ENCODE measurements at regions not wholly inside any gene's neighbourhood (a gene's known extent, or its start where the extent isn't known, plus 50 kb on each side); places are given as distances from the start of the nearest gene placed in this dataset.

- Histone ChIP-seq H3K4me3 (replicated peaks; ENCODE audit: low read depth, low read length) (no peak overlapping the region), H3K27me3 (replicated peaks; ENCODE audit: control insufficient read depth, insufficient read depth, low read length) (no peaks in the 10 kb centered on the region), H3K36me3 (ENCODE audit: control insufficient read depth, insufficient read depth, low read length) (no peaks in the 10 kb centered on the region)
- TF ChIP-seq CTCF (IDR thresholded peaks at IDR 0.05; ENCODE audit: insufficient read depth, low read length, poor library complexity, severe bottlenecking) = no peak
- DNase-seq (ENCODE audit: extremely low read depth, insufficient read length) = no peak
These were observed 55.9 kb upstream of the LAPTM4A start for GRCh38 chr2:20107352-20107751.

- no peaks in the 10 kb centered on the region for H3K27me3 ChIP-seq (replicated peaks; ENCODE audit: control insufficient read depth, insufficient read depth, low read length)
- TF ChIP-seq CTCF (IDR thresholded peaks at IDR 0.05; ENCODE audit: insufficient read depth, low read length, poor library complexity, severe bottlenecking) = no peak
- H3K4me3 ChIP-seq (replicated peaks; ENCODE audit: low read depth, low read length) = no peak overlapping the region
- no peaks in the 10 kb centered on the region for H3K36me3 ChIP-seq (ENCODE audit: control insufficient read depth, insufficient read depth, low read length)
- no peak for DNase-seq (ENCODE audit: extremely low read depth, insufficient read length)
These were observed 55.3 kb upstream of the LAPTM4A start for GRCh38 chr2:20106746-20107145.

- TF ChIP-seq CTCF (IDR thresholded peaks at IDR 0.05; ENCODE audit: insufficient read depth, low read length, poor library complexity, severe bottlenecking) = no peak
- Histone ChIP-seq H3K27me3 (replicated peaks; ENCODE audit: control insufficient read depth, insufficient read depth, low read length) (no peaks in the 10 kb centered on the region), H3K36me3 (ENCODE audit: control insufficient read depth, insufficient read depth, low read length) (no peaks in the 10 kb centered on the region), H3K4me3 (replicated peaks; ENCODE audit: low read depth, low read length) (no peak overlapping the region)
- no peak for DNase-seq (ENCODE audit: extremely low read depth, insufficient read length)
These were observed 53.6 kb upstream of the LAPTM4A start for GRCh38 chr2:20104900-20105545.

- no peak for DNase-seq (ENCODE audit: extremely low read depth, insufficient read length)
- Histone ChIP-seq H3K36me3 (ENCODE audit: control insufficient read depth, insufficient read depth, low read length) (no peaks in the 10 kb centered on the region), H3K4me3 (replicated peaks; ENCODE audit: low read depth, low read length) (no peak overlapping the region), H3K27me3 (replicated peaks; ENCODE audit: control insufficient read depth, insufficient read depth, low read length) (no peaks in the 10 kb centered on the region)
- peak; percentile 57 for TF ChIP-seq CTCF (IDR thresholded peaks at IDR 0.05; ENCODE audit: insufficient read depth, low read length, poor library complexity, severe bottlenecking)
These were observed 52.1 kb upstream of the LAPTM4A start for GRCh38 chr2:20103530-20103929.

Data from GM06990 (cell line).